Ammon's horn (tissue), 1 donor: ENCODE measurements at regions not wholly inside any gene's neighbourhood (a gene's known extent, or its start where the extent isn't known, plus 50 kb on each side); places are given as distances from the start of the nearest gene placed in this dataset.
A peak's percentile ranks its signal among the peaks of the same experiment; 100 is the strongest.

Experiments used
- DNase-seq: peaks from one replicate; pipeline ENCODE4 v3.0.0-alpha.2; 2016; ENCODE audit warnings: low spot score

DNA sequence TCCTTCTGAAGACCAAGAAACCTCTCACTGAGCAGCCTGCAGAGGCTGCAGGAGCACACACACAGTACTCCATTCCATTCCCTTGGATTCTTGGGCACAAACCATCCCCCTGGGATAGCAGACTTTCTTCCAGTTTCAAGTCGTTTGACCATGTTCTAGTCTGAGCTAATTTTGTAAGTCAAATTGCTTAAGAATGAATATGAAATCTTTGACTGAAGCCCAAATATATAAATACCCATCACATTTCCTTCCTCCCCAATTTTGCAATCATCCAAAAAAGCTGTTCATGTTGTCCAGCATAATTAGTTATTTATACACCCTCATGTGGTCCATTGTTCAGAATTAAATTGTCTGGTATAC lies 231.2 kb upstream of the TPRG1 start:
- no peak for DNase-seq

DNA sequence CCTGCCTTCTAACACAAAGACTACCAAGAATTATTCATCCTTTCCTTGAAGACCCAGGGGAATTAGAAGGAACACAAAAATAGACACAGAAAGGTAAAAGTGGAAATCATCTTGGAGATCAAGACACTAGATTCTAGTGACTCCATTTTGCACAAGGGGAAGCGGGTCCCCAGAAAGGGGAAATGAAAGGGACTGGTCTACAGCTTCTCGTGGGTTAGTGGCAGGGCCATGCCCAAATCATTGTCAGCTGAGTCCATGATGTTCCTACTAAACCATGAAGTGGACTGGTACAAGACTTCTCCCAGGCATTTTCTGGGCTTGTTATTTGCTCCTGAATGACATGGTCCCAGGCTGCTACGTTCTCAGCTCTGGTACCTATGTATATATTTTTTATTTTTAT lies 230.7 kb upstream of the TPRG1 start:
- peak; percentile 58 for DNase-seq

DNA sequence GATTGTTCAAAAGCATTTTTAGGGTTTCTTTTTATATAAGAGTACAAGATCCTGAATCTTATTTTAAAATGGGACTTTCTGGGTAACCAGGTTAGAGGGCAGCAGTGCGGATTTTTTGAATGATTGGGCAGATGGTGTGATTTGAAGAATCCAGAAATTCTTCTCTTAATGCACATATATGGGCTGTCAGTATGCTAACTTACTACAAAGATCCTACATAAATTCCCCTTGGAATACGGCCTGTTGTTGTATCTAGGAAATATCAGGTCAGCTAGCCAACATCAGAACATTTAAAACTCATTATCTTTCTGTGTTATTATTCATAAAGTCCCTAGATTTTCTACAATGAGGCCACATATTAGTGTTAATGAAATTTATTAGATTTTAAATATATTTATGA lies 229.6 kb upstream of the TPRG1 start:
- DNase-seq: no peak

DNA sequence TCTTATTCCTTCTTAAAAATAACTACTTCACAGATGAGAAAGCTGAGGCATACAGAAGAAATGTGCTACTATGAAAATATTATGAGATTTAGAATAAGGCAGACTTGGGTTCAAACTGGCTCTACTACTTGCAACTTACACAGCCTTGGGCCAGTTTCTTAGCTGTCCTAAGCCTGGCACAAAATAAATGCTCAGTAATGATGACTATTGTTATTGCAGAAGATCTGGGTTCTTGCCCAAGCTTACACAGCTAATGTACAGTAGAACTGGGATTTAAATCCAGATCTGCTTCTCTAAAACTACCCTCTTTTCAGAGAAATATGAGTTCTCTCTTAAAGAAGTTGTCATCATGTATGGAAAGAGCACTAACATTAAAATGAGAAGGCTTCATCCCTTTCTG lies 228.2 kb upstream of the TPRG1 start:
- no peak for DNase-seq

DNA sequence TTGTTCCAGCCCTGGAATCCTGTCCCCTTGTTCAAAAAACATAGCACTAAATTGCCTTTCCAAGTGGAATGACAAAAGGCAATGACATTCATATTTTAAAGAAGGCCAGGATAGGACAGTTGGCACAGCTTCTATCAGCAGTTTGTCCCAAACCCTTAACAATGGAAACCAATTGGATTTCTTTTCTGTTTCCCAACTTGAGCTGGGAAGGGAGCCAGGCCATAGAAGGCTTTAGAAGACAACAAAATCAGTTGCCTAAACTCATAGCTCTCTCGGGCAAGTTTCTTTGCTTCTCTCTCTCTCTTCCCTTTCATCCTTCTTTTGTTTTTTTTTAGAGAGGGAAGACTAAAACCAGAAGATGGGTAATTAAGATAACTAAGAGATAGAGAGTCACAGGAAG lies 227.7 kb upstream of the TPRG1 start:
- no peak for DNase-seq

DNA sequence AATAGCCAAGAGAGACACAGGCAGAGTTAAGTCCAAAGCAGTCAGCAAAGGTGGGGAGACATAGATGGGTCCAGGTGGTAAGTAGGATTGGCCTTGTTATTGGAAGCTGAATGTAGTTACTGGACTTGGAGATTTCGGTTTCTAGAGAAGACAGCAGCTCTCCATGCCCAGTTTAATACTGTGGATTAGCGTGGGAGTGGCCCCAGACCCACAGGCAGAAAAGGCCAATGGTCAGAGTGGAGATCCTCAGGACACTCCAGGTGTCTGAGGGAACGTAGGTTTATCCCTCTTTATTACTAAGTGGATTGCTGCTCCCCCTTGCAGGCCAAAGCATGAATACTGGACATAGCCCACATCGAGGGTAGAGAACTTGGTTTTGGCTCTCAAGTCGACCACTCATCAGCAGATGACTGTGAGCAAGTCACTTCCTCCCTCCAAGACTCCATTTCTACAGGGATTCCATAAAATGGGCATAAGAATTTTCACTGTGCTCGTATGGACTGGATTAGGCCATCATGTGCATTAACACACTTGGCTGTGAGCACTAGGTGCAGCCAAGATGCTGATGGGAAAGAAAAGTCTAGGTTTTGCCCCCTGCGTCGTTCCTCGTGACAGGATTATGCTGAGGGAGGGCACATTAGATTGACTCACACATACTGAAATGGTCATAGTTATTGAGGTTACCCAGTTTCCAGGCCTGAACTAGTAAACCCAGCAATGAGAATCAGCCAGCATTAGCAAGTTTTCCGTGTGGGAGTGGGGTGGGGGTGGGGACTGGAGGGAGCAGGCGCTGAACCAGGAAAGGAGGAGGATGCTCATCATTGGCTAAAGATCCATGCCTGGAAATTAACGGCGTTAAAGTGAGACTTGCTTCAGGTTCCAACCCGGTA lies 225.2 kb upstream of the TPRG1 start:
- DNase-seq: no peak

DNA sequence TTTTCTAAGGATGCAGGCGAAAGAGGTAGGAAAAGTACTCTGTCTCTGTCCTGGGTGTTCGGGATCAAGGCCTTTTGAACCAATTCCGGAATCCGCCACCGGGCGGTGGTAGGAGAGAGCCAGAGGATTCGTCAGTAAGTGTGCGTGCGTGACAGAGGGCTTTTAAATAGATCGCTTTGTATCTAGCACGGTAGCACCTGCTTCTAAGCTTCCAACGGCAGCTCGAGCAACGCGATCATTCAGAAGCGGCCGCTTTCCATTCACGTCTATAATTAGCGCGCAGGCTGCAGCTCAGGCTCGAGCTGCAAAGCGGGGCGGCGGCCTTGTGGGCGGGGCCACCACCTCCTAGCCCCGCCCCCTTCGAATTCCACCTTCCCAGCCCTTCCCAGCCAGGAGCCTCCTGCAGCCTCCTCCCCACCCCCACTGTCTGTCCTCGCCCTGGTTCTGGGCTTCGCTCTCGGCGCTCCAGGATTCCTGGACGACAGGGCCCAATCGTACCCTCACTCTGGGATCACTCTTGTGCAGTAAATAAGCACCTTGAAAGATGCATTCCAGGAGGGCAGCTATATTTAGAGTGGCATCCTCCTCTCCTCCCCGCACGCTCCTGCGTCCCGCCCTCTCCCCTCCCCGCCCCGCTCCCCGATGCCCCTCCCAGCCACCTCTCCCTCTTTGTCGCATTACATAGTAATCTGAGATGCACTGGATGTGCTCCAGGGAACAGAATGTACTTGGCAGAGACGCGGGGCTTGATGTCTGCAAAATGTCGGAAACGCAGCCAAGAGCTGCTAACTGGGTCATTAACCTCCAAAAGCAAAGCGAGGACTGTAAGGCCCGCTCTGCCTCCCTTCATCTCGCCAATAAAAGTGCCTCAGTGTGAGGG lies 224.1 kb upstream of the TPRG1 start:
- DNase-seq: peak; percentile 96

DNA sequence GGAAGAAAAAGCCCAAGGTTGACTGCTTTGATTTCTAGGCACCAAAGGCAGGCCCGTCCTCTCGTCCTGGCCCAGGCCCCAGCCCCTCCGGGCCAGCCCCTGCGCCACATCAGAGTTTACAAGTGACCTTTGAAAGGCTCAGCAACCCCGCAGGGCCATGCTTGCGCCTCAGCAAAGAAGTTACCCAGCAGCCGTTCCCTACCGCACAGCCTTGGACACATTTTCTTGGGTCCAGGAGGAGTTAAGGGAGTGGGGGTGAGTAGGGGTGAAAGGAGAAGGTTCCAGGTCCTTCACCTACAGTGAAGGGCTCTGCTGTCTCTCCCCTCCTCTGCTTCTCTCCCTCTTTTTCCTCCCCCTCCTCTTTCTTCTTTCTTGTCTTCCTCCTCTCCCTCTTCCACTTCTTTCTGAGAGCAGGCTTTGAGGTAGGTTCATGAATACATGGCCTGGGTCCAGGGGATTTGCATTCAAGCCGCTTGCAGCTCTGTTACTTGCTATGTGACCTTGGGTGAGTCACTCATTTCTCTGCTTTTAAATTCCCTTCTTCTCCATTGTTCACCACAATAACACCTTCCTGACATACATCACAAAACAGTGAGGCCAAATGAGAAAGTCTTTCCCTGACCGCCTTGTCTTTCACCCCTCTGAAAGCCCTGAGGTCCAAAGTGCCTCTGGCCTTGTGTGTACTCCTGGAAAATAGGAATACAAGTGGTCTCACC lies 223.3 kb upstream of the TPRG1 start:
- DNase-seq: peak; percentile 70

DNA sequence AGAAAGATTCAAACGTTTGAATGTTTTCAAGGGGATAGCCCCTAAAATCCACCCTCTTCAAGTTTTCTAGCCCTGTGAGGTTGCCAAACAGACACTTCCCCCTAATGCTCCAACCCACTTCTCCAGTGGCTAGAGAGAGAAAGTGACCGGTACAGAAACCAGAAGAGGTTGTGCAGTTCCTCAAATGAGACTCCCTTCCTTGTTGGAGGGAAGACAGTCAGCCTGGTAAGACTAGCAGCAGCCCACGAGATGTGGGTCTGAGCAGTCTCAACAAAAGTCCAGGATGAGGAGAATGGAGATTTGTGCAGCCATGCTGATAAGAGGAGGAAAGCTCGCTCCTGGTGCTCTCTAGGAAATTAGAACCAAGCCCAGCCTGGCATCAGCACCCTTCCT lies 222.8 kb upstream of the TPRG1 start:
- DNase-seq: peak; percentile 76

DNA sequence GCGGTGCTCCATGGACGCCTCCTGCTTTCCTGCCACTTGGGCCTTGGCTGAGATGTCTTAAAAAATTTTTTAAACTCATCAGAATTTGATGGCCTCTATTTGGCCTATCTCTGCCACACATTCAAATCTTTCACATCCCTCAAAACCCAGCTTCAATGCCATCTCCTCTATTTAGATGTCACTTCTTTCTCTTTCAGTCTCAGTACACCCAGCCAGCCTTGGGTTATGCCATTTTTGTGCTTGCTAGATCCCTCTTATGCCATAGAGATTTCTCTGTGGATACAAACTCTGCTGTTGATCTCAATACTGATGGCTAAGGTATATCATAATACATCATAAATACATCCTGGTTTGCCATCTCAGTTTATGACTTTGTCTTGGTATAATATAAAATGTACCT lies 222.3 kb upstream of the TPRG1 start:
- no peak for DNase-seq

DNA sequence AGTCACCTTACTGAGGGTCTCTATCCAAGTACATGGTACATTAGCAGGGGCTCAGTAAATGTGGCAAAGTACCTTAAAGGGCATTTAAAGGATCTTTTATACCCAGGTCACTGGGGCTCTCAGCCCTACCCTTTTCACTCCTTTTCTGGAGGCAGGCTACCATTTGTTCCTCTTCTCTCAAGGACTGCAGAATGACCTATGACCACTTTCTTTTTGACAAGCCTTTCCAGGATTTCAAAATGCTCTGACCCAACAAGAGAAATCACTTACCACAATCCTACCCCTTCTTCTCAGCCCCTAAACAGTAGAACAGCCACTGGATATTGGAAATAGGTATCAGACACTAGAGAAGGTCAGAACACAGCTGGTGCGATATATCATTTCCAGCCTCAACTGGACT lies 221.8 kb upstream of the TPRG1 start:
- no peak for DNase-seq

DNA sequence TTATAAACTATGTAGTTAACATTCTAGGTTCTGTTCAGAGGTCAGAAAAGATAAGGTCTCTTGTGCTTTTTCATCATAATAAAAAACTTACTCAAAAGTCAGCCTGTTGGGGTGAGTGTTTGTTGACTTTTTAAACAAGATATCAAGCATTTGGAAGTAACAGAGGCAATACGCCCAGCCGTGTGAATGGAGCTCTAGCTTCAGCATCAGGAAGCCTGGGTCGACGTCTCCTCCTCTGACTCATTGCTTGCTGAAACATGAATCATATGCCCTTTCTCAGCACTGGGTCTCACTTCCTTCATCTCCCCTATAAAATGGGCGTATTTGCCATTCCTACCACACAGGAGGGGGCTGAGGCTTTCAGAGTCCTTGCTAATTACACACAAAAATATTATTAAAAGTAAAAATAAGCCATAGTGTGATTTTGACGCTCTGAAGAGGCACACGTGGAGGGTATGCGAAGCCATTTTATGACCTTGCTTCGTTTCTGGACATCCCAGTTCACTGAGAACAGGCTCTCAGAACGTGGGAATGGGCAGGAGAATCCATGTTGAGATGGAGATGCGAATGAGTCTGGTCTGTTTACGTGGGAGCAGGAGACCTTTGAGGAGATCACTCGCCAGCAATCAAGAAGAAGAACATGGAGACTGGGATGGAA lies 220.8 kb upstream of the TPRG1 start:
- no peak for DNase-seq

DNA sequence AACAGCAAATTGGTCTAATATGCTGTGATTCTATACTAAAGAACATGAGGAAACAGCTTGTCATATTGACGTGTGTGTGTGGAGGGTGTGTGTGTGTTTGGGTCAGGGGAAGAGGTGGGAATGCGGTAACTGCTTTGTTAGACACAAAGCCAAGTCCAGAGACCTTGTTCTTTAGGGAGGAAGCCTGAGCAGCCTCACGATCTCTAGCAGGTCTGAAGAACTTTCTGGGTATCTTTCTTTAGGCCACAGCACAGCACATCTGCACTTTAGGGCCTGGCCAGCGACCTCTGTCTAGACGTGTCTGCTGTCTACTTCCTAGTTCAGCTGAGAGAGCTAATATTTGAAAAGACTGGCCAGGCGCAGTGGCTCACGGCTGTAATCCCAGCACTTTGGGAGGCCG lies 220.0 kb upstream of the TPRG1 start:
- DNase-seq: no peak

DNA sequence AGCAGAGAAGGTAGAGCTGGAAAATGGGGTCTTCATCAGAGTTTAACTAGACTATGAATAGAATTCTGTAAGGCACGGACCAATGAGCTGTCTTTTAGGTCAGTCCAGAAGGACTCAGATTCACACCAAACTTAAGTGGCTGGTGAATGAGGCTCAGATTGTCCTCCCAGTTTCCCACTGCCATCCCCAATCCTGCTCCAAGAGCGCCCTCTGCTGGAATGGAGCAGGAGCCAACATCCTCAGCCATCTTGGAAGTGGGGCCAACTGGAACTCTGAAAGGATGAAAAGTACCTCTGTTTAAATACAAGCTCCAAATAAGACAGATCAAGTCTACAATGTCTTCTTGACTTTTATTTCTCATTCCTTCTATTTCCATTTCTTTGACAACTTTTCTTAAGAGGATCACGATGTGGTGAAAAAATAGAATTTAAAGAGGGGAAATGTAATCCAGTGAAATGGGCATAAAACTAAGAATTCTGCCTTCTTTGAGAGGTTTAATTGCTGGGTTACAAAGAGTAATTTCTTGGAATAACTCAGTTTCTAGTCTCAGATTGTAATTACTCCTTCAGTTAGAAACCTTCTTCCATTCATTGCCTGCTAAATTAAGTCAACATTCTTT lies 217.1 kb upstream of the TPRG1 start:
- peak; percentile 95 for DNase-seq

DNA sequence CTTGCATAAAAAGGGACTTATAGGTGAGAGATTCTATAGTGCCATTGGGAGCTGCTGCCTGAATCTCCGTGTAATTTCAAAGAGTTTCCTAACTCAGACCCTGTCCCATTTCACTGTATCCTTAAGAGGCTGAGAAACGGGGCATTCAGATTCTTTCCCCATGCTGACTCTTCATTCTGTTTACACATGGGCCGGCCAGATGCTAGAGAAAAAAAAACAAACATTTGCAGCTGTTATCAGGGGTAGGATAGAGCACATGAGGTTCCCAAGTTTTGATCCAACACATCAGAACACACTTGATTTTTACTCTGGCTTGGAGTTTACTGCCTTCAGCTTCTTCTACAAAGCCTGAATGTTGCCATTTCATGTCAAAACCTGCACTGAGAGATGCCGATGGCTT lies 215.9 kb upstream of the TPRG1 start:
- no peak for DNase-seq

DNA sequence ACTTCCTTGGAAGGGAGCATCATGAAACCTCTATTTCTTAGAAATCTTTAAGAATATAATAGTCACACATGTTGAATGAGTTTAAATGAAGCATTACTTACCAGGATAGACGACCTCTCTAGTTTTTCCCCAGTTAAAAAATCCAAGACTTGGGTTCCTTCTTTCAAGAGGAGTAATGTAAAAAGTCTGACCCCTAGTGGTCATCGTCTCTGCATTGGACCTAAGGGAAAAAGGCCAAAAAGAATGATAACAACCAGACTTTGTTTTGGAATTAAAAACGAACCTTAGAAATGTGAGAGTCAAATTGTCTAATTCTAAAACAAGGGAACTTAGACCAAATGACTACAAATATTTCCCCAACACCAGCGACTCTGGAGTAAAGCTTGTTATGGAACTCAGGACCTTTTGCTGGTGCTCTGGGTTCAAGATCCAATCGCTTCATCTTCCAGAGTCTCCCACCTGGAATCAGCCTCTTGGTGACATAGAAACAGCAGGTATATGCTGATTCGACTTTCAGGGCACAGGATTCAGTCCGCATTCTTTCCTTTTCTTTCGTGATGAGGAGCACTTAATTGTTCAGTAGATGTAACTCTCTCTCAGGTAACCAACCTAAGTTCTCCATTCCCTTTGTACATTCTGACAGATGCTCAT lies 214.8 kb upstream of the TPRG1 start:
- DNase-seq: peak; percentile 74

DNA sequence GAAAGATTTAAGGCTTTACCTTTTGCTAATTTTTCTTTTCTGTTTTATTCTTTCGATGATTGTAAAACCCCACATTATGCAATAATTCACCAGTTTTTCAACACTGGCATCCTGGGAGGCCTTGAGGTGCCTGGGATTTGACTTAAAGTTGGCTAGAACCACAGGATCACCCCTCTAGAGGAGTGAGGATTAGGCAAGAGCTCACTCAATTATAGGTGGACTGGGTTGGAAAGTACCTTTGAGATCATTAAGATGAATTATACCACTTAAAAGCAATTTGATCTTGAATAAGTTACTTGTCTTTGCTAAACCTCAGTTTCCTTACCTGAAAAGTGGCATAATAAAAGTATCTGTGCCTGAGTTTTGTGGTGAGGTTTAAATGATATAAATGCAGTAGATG lies 212.8 kb upstream of the TPRG1 start:
- no peak for DNase-seq

DNA sequence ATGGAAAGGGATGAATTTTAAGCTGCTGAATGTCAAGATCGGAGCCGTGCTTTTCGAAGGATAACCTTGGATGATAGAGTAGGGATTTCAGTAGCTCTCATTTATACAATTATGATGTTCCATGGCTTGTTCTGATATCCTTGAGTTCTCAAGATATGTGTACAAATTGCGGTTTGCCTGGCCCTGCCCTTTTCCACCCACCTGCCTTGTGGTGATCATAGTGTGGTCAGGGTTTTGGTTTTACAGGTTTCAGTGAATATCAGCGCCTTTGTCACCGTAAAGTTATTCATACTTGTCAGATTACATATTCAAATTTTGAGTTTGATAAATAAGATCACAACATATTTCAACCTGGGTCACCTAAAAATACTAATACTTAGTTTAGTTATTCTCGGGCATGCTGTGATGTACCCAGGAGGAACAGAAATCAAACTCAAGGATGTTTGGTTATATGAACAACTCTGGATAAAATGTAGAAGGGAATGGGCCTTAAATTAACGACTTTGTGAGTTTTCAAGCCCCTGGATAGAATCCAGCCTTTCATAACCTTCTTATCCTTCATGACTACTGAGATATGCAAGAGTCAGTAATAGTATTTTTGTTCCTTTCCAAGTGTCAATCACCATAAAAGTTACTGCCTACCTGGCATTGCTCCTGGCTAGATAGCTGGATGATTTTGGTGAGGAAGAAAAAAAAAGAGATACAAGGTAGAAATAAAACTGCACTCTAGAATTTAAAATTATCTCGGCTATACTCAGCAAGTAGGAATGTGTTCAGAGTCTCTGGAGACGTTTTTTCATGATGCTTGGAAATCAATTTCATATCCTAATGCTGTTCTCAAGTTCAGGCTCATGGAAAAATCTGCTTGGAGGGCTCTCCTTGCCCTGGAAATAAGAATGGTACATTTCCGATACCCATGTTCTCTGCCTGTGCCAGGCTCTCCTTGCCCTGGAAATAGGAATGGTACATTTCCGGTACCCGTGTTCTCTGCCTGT lies 209.2 kb upstream of the TPRG1 start:
- no peak for DNase-seq

DNA sequence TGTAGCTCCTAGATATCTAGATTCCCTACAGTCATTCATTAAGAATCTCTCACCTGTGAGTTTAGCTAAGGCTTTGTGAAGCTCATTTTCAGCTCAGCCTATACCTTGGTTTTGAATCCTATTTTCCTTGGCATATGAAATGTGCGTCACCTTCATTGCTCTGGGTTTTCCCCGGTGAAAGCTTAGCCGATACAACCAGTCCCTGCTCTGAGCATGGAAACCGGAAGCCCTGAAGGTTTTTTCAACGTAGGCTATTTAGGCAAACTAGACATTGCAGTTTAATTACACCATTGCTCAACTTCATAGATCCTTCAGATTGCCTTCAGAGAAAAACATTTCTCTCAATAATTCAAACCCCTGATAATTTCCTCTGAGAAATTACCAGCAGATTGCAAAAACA lies 206.8 kb upstream of the TPRG1 start:
- no peak for DNase-seq

DNA sequence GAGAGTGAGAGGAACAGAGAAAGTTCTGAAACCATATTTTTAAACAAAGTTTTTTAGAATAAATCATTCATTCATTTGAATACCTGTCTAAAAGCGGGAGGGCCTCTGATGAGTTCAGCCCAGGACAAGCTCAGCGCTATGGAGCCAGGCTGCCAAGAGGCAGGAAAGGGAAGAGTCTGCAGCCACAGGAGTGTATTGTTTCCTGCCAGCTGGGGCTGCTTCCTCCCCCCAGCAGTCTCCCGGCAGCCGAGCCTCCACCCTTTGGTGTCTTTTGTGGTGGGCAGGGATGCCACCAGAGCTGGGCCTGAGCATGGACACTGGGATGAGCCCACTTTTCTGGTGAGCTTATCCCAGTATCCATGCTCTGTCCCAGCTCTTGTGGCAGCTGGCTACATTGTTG lies 199.5 kb upstream of the TPRG1 start:
- DNase-seq: no peak
